ENCODE measurements at regions not wholly inside any gene's neighbourhood (a gene's known extent, or its start where the extent isn't known, plus 50 kb on each side); places are given as distances from the start of the nearest gene placed in this dataset.

- no peaks in the 10 kb centered on the region for H4K20me1 ChIP-seq (ENCODE audit: insufficient read depth, low read length)
- no peaks in the 10 kb centered on the region for H3K27me3 ChIP-seq (ENCODE audit: control insufficient read depth, insufficient read depth, low read length)
- in situ Hi-C loops (cut with MboI; ENCODE audit: low sequenced_read_pairs): no loop called here
- DNase-seq (peak; percentile 72), ATAC-seq (ENCODE audit: low read depth) (peak; percentile 90)
- ChIA-PET CTCF (no interaction called here), POLR2A (ENCODE audit: unreplicated experiment) (no interaction called here)
- dilution Hi-C loops (cut with HindIII; ENCODE audit: low sequenced_read_pairs, unreplicated experiment): no loop called here
- H2BK120ac ChIP-seq (ENCODE audit: low read depth, low read length): no peak overlapping the region
- no peak overlapping the region for H2BK15ac ChIP-seq (ENCODE audit: low read depth, low read length)
- H3K36me3 ChIP-seq (ENCODE audit: control insufficient read depth, insufficient read depth, low read length): no peaks in the 10 kb centered on the region
- H3K27ac ChIP-seq (ENCODE audit: insufficient read depth, low read length): peak overlapping the region; percentile 5; the same call in 1 of the 2 replicates
- no peak overlapping the region for H3K56ac ChIP-seq (ENCODE audit: extremely low read depth, insufficient read depth, low read length)
- H3K4ac ChIP-seq (ENCODE audit: low read depth, low read length): no peak overlapping the region
- no peaks in the 10 kb centered on the region; the same call in 1 of the 2 replicates for H3K9me3 ChIP-seq (ENCODE audit: control insufficient read depth, insufficient read depth, low read length)
- H3K4me3 ChIP-seq (ENCODE audit: insufficient read depth, low read depth, low read length): no peak overlapping the region
- TF ChIP-seq RFX5 (IDR thresholded peaks at IDR 0.05; ENCODE audit: low read depth, low read length) (no peak), SMC3 (IDR thresholded peaks at IDR 0.05; ENCODE audit: low read depth, low read length) (no peak), NFE2L2 (IDR thresholded peaks at IDR 0.05; ENCODE audit: low read depth, low read length) (no peak), RCOR1 (IDR thresholded peaks at IDR 0.05; ENCODE audit: insufficient replicate concordance, low read length) (no peak), MAFK (IDR thresholded peaks at IDR 0.05; ENCODE audit: low read depth, low read length) (no peak), ELK1 (IDR thresholded peaks at IDR 0.05; ENCODE audit: borderline replicate concordance, low read depth, low read length) (no peak), MAZ (IDR thresholded peaks at IDR 0.05; ENCODE audit: borderline replicate concordance, low read depth, low read length) (no peak), BHLHE40 (IDR thresholded peaks at IDR 0.05; ENCODE audit: low read depth, low read length) (no peak)
- no CpG with 5 or more reads among the region's 3 CpGs for WGBS, 2 experiments (ENCODE audit: extremely low coverage in 2 of 2, insufficient read length in 1 of 2)
- no peak overlapping the region for H4K5ac ChIP-seq (ENCODE audit: low read depth, low read length)
- no peak overlapping the region for H4K91ac ChIP-seq (ENCODE audit: insufficient read depth, low read depth, low read length)
- no peak overlapping the region; the same call in 1 of the 2 replicates for H3K18ac ChIP-seq (ENCODE audit: low read depth, low read length)
- H3K79me1 ChIP-seq (ENCODE audit: low read depth in 1 of 2, low read length in 2 of 2): no peaks in the 10 kb centered on the region
- no peak overlapping the region for H2AK5ac ChIP-seq (ENCODE audit: low read depth, low read length)
- H3K14ac ChIP-seq (replicated peaks; ENCODE audit: low read depth, low read length): no peak overlapping the region
- BruUV-seq (replicated peaks): no TSS peak
- peaks cover 4% of the 10 kb centered on the region for H3K4me1 ChIP-seq (ENCODE audit: control insufficient read depth, insufficient read depth, low read length)
- H3K4me2 ChIP-seq (ENCODE audit: low read depth, low read length): no peak overlapping the region
- H2AK9ac ChIP-seq (replicated peaks; ENCODE audit: low read depth, low read length, poor library complexity): no peak overlapping the region
- intact Hi-C loops (cut with micrococcal nuclease): loop anchor here (5.0 kb wide), 1 partner anchor 130 kb away; no protein-coding TSS in a partner anchor
- no peak overlapping the region for H2BK20ac ChIP-seq (ENCODE audit: low read depth, low read length)
- H3K23ac ChIP-seq (ENCODE audit: low read depth, low read length): no peak overlapping the region
- no peak overlapping the region for H4K8ac ChIP-seq (ENCODE audit: low read depth in 2 of 2, low read length in 2 of 2)
- no peak overlapping the region for H2BK5ac ChIP-seq (ENCODE audit: low read depth, low read length, poor library complexity, severe bottlenecking)
- H2AFZ ChIP-seq (replicated peaks; ENCODE audit: low read length, poor library complexity): no peak overlapping the region
- H3K9me1 ChIP-seq (ENCODE audit: insufficient read depth, low read length): peaks cover 11% of the 10 kb centered on the region
- H3K9ac ChIP-seq (ENCODE audit: low read depth, low read length): no peak overlapping the region
Observed at GRCh38 chr9:108186642-108187395, 669.0 kb downstream of the ACTL7B start.
